ENCODE measurements at regions not wholly inside any gene's neighbourhood (a gene's known extent, or its start where the extent isn't known, plus 50 kb on each side); places are given as distances from the start of the nearest gene placed in this dataset.

DNA sequence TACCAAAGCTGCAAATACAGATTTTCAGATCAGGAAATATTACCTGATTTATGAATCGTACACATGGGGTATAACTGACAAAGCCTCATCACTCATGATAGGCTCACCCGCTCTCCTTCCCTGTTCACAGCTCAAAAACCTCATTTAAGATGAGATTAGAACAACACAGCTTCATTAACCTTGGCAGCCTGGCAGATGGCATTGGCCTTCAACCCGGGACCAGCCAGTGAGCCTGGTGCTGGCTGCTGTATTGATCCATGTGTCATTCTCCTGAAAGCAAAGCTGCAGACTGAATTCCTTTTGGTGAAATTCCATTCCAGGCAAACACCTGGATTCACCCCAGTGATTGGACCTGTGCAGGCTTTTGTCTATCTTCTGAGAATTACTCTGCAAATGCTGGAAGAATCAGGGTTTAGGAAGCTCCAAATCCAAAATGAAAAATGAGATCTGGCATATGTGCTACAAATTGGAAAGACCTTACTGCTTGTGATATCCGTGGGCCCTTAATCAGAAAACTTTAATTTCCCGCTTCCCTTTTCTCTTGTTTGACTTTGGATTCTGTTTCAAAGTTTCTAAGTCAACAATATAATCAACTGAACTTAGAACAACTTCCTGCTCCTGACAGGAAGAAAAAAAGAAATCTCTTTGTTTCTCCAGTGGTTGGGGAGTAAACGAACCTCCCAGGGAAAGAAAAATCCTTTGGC lies 189.1 kb upstream of the KBTBD8 start:
- no peaks in the 10 kb centered on the region for H3K27me3 ChIP-seq (ENCODE audit: control insufficient read depth in 2 of 2, insufficient read depth in 2 of 2, low read length in 2 of 2)
- no peaks in the 10 kb centered on the region for H3K9me3 ChIP-seq (replicated peaks; ENCODE audit: control insufficient read depth, insufficient read depth, low read depth, low read length)
- no peaks in the 10 kb centered on the region for H3K36me3 ChIP-seq (ENCODE audit: control insufficient read depth, insufficient read depth, low read length)
- H2AFZ ChIP-seq (ENCODE audit: low read depth, low read length), result no peak overlapping the region
- intact Hi-C loops (cut with micrococcal nuclease) (no loop called here), in situ Hi-C loops (cut with MboI) (no loop called here)
- ChIA-PET CTCF (ENCODE audit: low intra/inter-chr PET ratio) (no interaction called here), POLR2A (interaction anchor here (0.7 kb wide), 1 partner anchor 463 kb away, joined by 3 read pairs; no protein-coding TSS in a partner anchor)
- no peaks in the 10 kb centered on the region for H3K79me2 ChIP-seq (ENCODE audit: control insufficient read depth, insufficient read depth, low read length)
- WGBS (ENCODE audit: insufficient coverage, low coverage, missing lambda C conversion rate), result 0% methylated on average over 4 of the region's 6 CpGs
- DNase-seq (ENCODE audit: extremely low read depth in 1 of 4, low spot score in 3 of 4) (no peak), FAIRE-seq (no peak), ATAC-seq (no peak)
- no peak overlapping the region for H3K27ac ChIP-seq (ENCODE audit: extremely low read depth, low read depth, low read length)
- H3K4me1 ChIP-seq (replicated peaks in 1 of 2; ENCODE audit: control insufficient read depth in 2 of 2, insufficient read depth in 2 of 2, low read length in 2 of 2), result no peaks in the 10 kb centered on the region
- no peak overlapping the region for H3K4me2 ChIP-seq (ENCODE audit: insufficient read depth, low read length)
- H3K9ac ChIP-seq (ENCODE audit: insufficient read depth in 1 of 2, low read depth in 2 of 2, low read length in 2 of 2), result no peak overlapping the region
- no peaks in the 10 kb centered on the region for H4K20me1 ChIP-seq (replicated peaks; ENCODE audit: control insufficient read depth, insufficient read depth, low read length)
- no TSS peak for BruUV-seq (replicated peaks)
- no peaks in the 10 kb centered on the region for H3K9me1 ChIP-seq (ENCODE audit: control insufficient read depth, insufficient read depth, low read length)
- H3K4me3 ChIP-seq, result no peak overlapping the region
- no peak for TF ChIP-seq SRSF3 (IDR thresholded peaks at IDR 0.05; ENCODE audit: insufficient read depth, low read length)
- TF ChIP-seq, protein P1, sequence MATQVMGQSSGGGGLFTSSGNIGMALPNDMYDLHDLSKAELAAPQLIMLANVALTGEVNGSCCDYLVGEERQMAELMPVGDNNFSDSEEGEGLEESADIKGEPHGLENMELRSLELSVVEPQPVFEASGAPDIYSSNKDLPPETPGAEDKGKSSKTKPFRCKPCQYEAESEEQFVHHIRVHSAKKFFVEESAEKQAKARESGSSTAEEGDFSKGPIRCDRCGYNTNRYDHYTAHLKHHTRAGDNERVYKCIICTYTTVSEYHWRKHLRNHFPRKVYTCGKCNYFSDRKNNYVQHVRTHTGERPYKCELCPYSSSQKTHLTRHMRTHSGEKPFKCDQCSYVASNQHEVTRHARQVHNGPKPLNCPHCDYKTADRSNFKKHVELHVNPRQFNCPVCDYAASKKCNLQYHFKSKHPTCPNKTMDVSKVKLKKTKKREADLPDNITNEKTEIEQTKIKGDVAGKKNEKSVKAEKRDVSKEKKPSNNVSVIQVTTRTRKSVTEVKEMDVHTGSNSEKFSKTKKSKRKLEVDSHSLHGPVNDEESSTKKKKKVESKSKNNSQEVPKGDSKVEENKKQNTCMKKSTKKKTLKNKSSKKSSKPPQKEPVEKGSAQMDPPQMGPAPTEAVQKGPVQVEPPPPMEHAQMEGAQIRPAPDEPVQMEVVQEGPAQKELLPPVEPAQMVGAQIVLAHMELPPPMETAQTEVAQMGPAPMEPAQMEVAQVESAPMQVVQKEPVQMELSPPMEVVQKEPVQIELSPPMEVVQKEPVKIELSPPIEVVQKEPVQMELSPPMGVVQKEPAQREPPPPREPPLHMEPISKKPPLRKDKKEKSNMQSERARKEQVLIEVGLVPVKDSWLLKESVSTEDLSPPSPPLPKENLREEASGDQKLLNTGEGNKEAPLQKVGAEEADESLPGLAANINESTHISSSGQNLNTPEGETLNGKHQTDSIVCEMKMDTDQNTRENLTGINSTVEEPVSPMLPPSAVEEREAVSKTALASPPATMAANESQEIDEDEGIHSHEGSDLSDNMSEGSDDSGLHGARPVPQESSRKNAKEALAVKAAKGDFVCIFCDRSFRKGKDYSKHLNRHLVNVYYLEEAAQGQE (IDR thresholded peaks at IDR 0.05; ENCODE audit: borderline replicate concordance), result no peak
- TF ChIP-seq, protein P1 (CRISPR knock-in tag; IDR thresholded peaks at IDR 0.05; ENCODE audit: low read depth), result no peak
